ENCODE measurements at regions not wholly inside any gene's neighbourhood (a gene's known extent, or its start where the extent isn't known, plus 50 kb on each side); places are given as distances from the start of the nearest gene placed in this dataset.

- Histone ChIP-seq H3K27ac (ENCODE audit: low read depth, low read length) (no peak overlapping the region), H3K36me3 (ENCODE audit: control insufficient read depth in 1 of 2, insufficient read depth in 2 of 2, low read length in 2 of 2) (no peaks in the 10 kb centered on the region), H2AFZ (ENCODE audit: low read depth, low read length, poor library complexity, severe bottlenecking) (no peak overlapping the region), H3K4me1 (ENCODE audit: control insufficient read depth in 1 of 2, insufficient read depth in 2 of 2, low read length in 2 of 2) (no peaks in the 10 kb centered on the region), H3K79me2 (ENCODE audit: insufficient read depth, low read length) (no peaks in the 10 kb centered on the region), H3K4me2 (ENCODE audit: low read length) (no peak overlapping the region), H3K9ac (ENCODE audit: low read length) (no peak overlapping the region), H3K4me3 (replicated peaks in 1 of 2; ENCODE audit: low read depth in 1 of 2, low read length in 2 of 2) (no peak overlapping the region), H3K9me3 (ENCODE audit: control insufficient read depth in 1 of 2, insufficient read depth in 1 of 2, low read depth in 1 of 2, low read length in 2 of 2) (peaks cover 3 to 18% of the 10 kb centered on the region in 2 experiments; a peak in 2 of 4 replicates), H3K27me3 (ENCODE audit: insufficient read depth, low read length) (no peaks in the 10 kb centered on the region), H4K20me1 (ENCODE audit: insufficient read depth) (no peaks in the 10 kb centered on the region), H3K9me2 (ENCODE audit: insufficient read depth) (no peaks in the 10 kb centered on the region)
- BruUV-seq (replicated peaks): no TSS peak
- intact Hi-C loops (cut with micrococcal nuclease): no loop called here
- no peak for ATAC-seq
- TF ChIP-seq RAD21 (IDR thresholded peaks at IDR 0.05; ENCODE audit: low read depth): no peak
- no peak for TF ChIP-seq EGR1 (IDR thresholded peaks at IDR 0.05; ENCODE audit: low read depth)
- no peak for TF ChIP-seq EZH2phosphoT487 (IDR thresholded peaks at IDR 0.05; ENCODE audit: borderline replicate concordance)
- TF ChIP-seq ZBTB33 (IDR thresholded peaks at IDR 0.05; ENCODE audit: extremely low read depth, insufficient replicate concordance, low read length): no peak
- no peak for TF ChIP-seq FOSL1 (IDR thresholded peaks at IDR 0.05; ENCODE audit: low read depth)
- no peak for TF ChIP-seq REST (IDR thresholded peaks at IDR 0.05; ENCODE audit: low read depth)
- no peak for TF ChIP-seq ATF3 (IDR thresholded peaks at IDR 0.05)
- no peak for TF ChIP-seq MAX (IDR thresholded peaks at IDR 0.05)
- no peak for TF ChIP-seq JUND (IDR thresholded peaks at IDR 0.05)
- no peak for TF ChIP-seq ZFX (IDR thresholded peaks at IDR 0.05)
- TF ChIP-seq TCF7L2 (IDR thresholded peaks at IDR 0.05; ENCODE audit: borderline replicate concordance, extremely low read depth, insufficient read depth, insufficient read length): no peak
- no peak for TF ChIP-seq POLR2A (IDR thresholded peaks at IDR 0.05; ENCODE audit: borderline replicate concordance, extremely low read depth, insufficient read depth, insufficient read length)
- TF ChIP-seq CTCF (IDR thresholded peaks at IDR 0.05 in 2 of 3, conservative IDR thresholded peaks at IDR 0.05 in 1 of 3; ENCODE audit: borderline replicate concordance in 1 of 3, insufficient read depth in 1 of 3, low read depth in 2 of 3, low read length in 2 of 3): no peak
- ChIA-PET RAD21 (ENCODE audit: low non-redundant PET in 1 of 2, low total read pairs in 2 of 2, uncharacterized antibody in 2 of 2, unreplicated experiment in 2 of 2) (no interaction called here), CTCF (no interaction called here), POLR2A (no interaction called here)
- DNase-seq (ENCODE audit: low read depth, low spot score): no peak
Observed at GRCh38 chr4:64477127-64477526, 67.9 kb upstream of the TECRL start.

Measured in HCT116 (cell line).